GM12891 (cell line): ENCODE measurements at regions not wholly inside any gene's neighbourhood (a gene's known extent, or its start where the extent isn't known, plus 50 kb on each side); places are given as distances from the start of the nearest gene placed in this dataset.
"Not testable (repeated sequence)": the region's sequence is repeated elsewhere in the genome, so short reads cannot be mapped to it uniquely, and the experiment has no call there.

Source experiments
- DNase-seq: peaks from one replicate; pipeline ENCODE4 v3.0.0; 2011; ENCODE audit warnings: low spot score; ENCODE audit not compliant: insufficient read length
- FAIRE-seq: peaks from 2 replicates; lab custom pipeline; 2011; peaks lifted over from hg19 to GRCh38; lab: Jason Lieb, UNC
- PAX5 ChIP-seq: IDR thresholded peaks from 2 replicates; pipeline ENCODE4 v1.6.1; 2011; ENCODE audit warnings: low read length, moderate library complexity, mild to moderate bottlenecking; ENCODE audit not compliant: insufficient read depth, severe bottlenecking
- POLR2A ChIP-seq: IDR thresholded peaks from 2 replicates; pipeline ENCODE4 v1.6.1; 2011; ENCODE audit warnings: low read depth, low read length, control low read depth
- POLR2AphosphoS5 ChIP-seq: IDR thresholded peaks from 2 replicates; pipeline ENCODE4 v1.6.1; 2011; ENCODE audit warnings: low read depth, low read length, control low read depth
- POU2F2 ChIP-seq: IDR thresholded peaks from 2 replicates; pipeline ENCODE4 v1.6.1; 2011; ENCODE audit warnings: low read depth, mild to moderate bottlenecking, control low read depth, low read length, moderate library complexity
- SPI1 ChIP-seq: IDR thresholded peaks from 2 replicates; pipeline ENCODE4 v1.6.1; 2011; ENCODE audit warnings: low read depth, low read length, control low read depth
- TAF1 ChIP-seq: IDR thresholded peaks from 2 replicates; pipeline ENCODE4 v1.6.1; 2011; ENCODE audit warnings: low read depth, low read length, control low read depth

DNA sequence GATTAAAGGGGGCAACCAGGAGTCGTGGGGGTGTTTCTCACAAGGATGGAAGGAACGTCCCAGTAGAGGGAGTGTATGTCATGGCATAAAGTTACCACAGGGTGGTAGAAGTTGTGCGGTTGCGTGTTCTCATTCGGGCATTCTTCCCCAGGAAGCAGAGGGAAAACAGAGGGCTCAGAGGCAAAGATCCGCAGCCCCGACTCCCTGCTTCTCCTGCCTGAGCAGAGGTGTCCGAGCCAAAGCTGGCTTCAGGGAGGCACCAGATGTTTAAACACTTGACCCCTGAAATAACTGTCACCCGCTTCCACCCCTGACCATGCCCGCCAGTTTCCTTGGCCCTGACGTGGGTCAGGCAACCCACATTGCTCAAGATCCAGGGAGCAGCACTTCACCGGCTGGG lies 83.7 kb downstream of the EN1 start:
- FAIRE-seq (no peak), DNase-seq (no peak)
- TF ChIP-seq SPI1 (no peak), TAF1 (no peak), POU2F2 (no peak), POLR2AphosphoS5 (no peak), PAX5 (no peak), POLR2A (no peak)

DNA sequence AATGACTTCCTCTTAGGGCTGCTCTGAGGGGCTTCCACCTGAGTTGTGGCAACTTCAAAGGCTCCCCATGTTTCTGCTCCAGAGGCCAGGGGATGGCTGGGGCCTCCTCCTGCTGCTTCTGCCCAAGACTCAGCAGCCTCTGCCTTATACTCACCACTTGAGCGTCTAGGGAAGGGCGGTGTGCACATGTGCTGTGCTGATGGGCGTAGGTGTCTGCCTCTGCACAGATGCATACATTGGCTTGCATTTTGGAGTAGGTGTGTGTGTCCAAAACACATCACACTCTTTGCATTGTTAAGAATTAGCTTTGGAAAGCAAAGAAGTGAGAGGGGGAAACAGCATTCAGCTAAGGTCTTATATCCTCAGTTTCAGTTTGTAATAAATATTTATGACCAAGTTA lies 85.2 kb downstream of the EN1 start:
- no peak for TF ChIP-seq POLR2AphosphoS5
- TF ChIP-seq POU2F2, result no peak
- TF ChIP-seq TAF1, result no peak
- no peak for TF ChIP-seq PAX5
- TF ChIP-seq POLR2A, result no peak
- TF ChIP-seq SPI1, result no peak
- FAIRE-seq (no peak), DNase-seq (no peak)

- FAIRE-seq (no peak), DNase-seq (no peak)
- TF ChIP-seq POLR2AphosphoS5 (no peak), PAX5 (no peak), POU2F2 (no peak), POLR2A (no peak), SPI1 (no peak), TAF1 (no peak)
Measured at GRCh38 chr2:118761771-118762170, 85.7 kb downstream of the EN1 start.

DNA sequence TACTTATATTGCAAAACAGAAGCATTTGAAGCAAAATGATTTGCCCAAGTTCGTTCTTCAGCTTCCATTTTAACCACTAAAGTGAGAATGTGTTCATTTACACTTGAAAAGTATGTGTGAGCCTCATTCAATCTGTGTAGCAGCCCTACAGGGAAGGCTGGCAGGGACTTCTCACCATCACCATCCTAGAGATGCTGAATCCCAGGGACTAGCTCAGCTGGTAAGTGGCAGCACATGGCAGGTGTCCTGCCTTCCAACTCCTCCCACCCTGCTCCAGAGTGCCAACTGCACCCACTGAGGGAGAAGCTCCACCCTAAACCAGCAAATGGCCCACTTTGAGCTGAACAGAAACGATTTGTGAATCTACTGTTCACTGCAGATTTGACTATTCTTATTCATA lies 91.5 kb downstream of the EN1 start:
- DNase-seq, result no peak
- TF ChIP-seq TAF1 (no peak), PAX5 (no peak), POLR2AphosphoS5 (no peak), POU2F2 (no peak), POLR2A (no peak)
- no peak for FAIRE-seq

DNA sequence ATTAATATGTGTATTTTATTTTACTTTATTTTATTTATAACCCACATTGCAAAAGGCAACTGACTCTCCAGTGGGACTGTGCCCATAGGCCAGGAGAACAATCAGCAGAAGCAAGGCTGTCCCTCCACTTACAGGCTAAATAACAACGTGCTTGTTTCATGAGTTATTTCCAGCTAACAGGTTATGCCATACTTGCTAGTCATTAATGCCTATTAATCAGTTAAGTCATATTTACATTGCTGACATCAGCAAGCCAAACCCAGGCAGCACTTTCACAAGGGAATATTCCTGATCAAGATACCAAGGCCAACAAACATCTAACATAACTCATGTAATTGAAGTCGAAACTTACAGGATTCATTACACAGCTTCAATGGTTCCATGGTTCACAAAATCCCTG lies 92.1 kb downstream of the EN1 start:
- DNase-seq (no peak), FAIRE-seq (no peak)
- TF ChIP-seq POLR2AphosphoS5 (no peak), POU2F2 (no peak), TAF1 (no peak), SPI1 (no peak), PAX5 (no peak), POLR2A (no peak)

DNA sequence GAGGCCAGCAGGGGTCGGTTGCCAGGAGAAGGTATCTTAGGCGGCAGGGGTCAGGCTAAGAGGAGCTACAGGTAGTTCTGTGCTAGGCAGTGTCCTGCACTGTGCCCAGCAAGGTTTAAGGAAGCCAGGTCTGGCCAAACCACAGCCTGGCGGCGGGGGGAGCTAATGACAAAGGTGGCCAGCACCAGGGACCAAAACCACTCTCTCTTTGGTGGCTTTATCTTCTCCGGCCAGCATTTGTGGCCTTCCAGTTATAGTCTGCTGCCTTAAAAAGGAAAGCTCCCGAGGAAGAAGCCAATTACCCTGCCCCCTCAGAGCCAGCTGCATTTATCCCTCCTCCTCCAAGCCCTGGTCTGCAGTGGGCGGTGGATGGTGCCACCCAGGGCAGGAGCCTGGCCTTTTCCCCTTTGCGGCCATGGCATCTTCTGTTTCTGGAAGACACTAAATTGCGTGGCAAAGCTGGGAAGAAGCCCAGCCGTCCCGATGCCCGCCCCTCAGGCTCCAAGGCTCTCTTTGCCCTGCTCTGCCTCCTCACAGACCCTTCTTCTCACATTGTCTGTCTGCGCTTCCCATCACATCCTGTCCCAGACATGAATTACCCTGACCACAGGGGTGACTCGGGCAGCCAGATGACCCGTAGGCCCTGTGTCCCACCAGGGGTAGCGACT lies 94.6 kb downstream of the EN1 start:
- TF ChIP-seq PAX5, result no peak
- no peak for TF ChIP-seq TAF1
- TF ChIP-seq POLR2AphosphoS5, result no peak
- no peak for TF ChIP-seq POLR2A
- TF ChIP-seq SPI1, result no peak
- no peak for TF ChIP-seq POU2F2

DNA sequence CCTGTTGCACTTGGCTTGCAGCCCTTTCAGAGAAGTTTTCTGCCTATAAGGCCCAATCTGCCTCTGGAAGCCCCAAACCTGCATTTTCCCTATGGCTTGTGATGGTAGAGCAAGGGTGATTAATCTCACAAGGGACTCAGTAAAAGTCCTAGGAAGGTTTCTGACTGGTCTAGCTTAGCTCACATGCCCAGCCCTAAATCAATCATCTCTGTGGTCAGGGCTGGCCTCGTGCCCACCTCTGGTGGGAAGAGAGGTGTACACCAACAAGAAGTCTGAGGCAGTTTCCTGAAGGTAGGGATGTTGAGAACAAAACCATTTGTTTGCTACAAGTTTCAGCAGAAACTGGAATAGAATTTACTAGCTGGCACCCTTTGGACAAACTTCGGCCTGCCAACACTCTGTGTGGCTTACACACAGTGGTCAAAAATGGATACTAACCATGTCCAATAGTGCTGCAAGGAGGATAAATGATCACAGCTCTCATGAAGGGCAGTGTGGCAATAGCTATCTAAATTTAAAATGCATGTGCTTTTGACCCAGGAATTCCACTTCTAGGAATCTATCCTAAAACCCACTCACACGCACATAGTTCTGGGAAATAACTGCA lies 96.4 kb downstream of the EN1 start:
- no peak for DNase-seq
- no peak for FAIRE-seq
- TF ChIP-seq POLR2AphosphoS5 (no peak), PAX5 (no peak), POLR2A (no peak), POU2F2 (no peak), SPI1 (no peak), TAF1 (no peak)

More for the DNA sequence above, 94.6 kb downstream of the EN1 start:
- FAIRE-seq (no peak), DNase-seq (no peak)

DNA sequence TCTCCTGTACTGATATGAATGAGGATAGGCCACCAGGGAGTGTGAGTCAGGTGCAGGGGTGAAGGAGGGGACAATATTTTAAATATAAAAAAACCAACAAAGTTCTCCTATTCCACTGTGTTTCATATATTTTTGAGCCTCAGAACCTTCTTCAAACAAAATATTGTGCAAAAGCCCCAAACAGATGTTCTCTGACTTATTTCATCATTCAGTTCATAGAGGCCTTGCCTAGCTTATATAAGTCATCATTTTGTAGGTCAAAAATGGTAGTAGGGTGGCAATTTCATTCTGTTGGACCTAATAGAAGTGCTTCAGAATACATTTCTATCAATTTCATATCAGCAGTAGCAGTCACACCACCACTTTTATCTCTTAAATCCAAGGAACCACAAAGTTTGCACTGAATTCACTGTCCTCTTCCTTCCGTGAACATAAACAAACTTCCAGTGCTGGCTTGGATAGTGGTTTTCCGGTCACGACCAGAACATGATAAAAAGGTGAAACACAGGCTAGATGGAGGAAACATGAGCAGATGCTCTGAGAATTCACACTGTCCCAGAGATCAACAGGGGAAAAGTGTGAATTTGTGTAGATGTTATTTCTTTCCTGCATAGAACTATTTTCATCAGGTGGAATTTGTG lies 99.1 kb downstream of the EN1 start:
- DNase-seq (no peak), FAIRE-seq (no peak)

DNA sequence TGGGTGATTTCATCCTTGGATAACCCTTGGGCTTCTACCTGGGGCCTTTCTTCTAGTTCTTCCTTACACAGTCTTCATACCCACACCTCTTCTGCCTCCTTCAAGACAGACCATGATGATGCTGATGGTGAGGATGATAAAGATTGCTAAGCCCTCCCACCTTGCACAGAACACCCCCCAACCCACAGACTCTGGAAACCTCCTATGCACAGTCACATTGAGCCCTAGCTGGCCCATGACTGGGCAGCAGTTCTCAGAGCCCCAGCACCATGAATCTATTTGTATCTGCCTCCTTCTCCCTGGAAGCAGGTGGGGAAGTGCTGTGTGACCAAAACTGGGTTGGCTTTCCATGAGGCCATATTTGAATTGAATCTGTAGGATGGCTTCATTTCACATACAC lies 99.8 kb downstream of the EN1 start:
- TF ChIP-seq POU2F2 (no peak), TAF1 (no peak), POLR2A (no peak), SPI1 (no peak), POLR2AphosphoS5 (no peak), PAX5 (no peak)
- DNase-seq, result no peak
- no peak for FAIRE-seq

More for the DNA sequence above, 99.1 kb downstream of the EN1 start:
- no peak for TF ChIP-seq PAX5
- no peak for TF ChIP-seq POLR2A
- no peak for TF ChIP-seq TAF1
- TF ChIP-seq POLR2AphosphoS5, result no peak
- no peak for TF ChIP-seq POU2F2
- TF ChIP-seq SPI1, result no peak

DNA sequence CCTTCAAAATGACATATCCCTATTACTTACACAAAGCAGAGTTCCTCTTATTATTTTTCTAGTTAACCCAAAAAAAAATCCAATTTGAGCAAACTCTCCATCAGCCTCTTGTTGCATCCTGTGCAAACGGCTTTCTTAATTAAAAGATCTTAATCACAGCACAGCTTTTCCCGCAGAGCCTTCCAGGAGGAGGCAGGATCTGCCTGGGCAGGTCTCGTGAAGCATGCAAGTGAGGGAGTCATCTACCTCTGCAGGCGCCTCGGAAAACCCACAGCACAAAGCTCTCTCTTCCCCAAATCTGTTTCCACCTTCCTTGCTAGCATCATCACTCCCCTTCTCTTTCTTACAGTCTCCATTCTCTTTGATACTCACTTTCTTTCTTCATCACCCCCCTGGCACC lies 100.4 kb downstream of the EN1 start:
- no peak for DNase-seq
- FAIRE-seq, result no peak
- no peak for TF ChIP-seq SPI1
- TF ChIP-seq PAX5, result no peak
- TF ChIP-seq TAF1, result no peak
- TF ChIP-seq POLR2AphosphoS5, result no peak
- no peak for TF ChIP-seq POU2F2
- TF ChIP-seq POLR2A, result no peak

DNA sequence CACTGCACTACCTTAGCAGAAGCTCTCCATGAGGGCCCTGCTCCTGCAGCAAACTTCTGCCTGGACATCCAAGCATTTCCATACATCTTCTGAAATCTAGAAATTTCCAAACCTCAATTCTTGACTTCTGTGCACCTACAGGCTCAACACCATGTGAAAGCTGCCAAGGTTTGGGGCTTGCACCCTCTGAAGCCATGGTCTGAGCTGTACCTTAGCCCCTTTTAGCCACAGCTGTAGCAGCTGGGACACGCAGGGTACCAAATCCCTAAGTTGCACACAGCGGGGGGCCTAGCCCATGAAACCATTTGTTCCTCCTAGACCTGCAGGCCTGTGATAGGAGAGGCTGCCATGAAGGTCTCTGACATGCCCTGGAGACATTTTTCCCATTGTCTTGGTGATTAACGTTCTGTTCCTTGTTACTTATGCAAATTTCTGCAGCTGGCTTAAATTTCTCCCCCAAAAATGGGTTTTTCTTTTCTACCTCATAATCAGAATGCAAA lies 102.7 kb downstream of the EN1 start:
- DNase-seq, FAIRE-seq: not testable (repeated sequence)
